Liver (tissue), 3 donors: ENCODE measurements at regions not wholly inside any gene's neighbourhood (a gene's known extent, or its start where the extent isn't known, plus 50 kb on each side); places are given as distances from the start of the nearest gene placed in this dataset.

Experiments
- EGR1 ChIP-seq, 2 donors: IDR thresholded peaks; 2 replicates each; pipeline ENCODE4 v1.6.1; 2016 to 2018; ENCODE audit warnings: antibody characterized with exemption in 2 of 2, low read depth in 2 of 2
- YY1 ChIP-seq: IDR thresholded peaks from 2 replicates; pipeline ENCODE4 v1.6.1; 2016; ENCODE audit warnings: antibody characterized with exemption, mild to moderate bottlenecking
- TF ChIP-seq, protein P1 (sequence below): fragments of 150-350 bp; IDR thresholded peaks from 2 replicates; pipeline ENCODE4 v1.5.1; 2017; ENCODE audit warnings: improper control_type of control experiment, low read depth, low read length; ENCODE audit not compliant: missing input control
- TF ChIP-seq, protein P2 (sequence below): IDR thresholded peaks from 2 replicates; pipeline ENCODE4 v1.6.1; 2016; ENCODE audit warnings: antibody characterized with exemption, mild to moderate bottlenecking
- TF ChIP-seq, protein P3 (sequence below): IDR thresholded peaks from 2 replicates; pipeline ENCODE4 v1.6.1; 2016; ENCODE audit warnings: antibody characterized with exemption
- donor health status: healthy.
- donor health status: healthy.

GRCh38 chr16:51382211-51382610, 231.1 kb upstream of the SALL1 start:
- TF ChIP-seq, protein P1, sequence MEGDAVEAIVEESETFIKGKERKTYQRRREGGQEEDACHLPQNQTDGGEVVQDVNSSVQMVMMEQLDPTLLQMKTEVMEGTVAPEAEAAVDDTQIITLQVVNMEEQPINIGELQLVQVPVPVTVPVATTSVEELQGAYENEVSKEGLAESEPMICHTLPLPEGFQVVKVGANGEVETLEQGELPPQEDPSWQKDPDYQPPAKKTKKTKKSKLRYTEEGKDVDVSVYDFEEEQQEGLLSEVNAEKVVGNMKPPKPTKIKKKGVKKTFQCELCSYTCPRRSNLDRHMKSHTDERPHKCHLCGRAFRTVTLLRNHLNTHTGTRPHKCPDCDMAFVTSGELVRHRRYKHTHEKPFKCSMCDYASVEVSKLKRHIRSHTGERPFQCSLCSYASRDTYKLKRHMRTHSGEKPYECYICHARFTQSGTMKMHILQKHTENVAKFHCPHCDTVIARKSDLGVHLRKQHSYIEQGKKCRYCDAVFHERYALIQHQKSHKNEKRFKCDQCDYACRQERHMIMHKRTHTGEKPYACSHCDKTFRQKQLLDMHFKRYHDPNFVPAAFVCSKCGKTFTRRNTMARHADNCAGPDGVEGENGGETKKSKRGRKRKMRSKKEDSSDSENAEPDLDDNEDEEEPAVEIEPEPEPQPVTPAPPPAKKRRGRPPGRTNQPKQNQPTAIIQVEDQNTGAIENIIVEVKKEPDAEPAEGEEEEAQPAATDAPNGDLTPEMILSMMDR: no peak
- TF ChIP-seq EGR1 (IDR thresholded peaks at IDR 0.05; ENCODE audit: low read depth in 2 of 2): no peak
- TF ChIP-seq, protein P2, sequence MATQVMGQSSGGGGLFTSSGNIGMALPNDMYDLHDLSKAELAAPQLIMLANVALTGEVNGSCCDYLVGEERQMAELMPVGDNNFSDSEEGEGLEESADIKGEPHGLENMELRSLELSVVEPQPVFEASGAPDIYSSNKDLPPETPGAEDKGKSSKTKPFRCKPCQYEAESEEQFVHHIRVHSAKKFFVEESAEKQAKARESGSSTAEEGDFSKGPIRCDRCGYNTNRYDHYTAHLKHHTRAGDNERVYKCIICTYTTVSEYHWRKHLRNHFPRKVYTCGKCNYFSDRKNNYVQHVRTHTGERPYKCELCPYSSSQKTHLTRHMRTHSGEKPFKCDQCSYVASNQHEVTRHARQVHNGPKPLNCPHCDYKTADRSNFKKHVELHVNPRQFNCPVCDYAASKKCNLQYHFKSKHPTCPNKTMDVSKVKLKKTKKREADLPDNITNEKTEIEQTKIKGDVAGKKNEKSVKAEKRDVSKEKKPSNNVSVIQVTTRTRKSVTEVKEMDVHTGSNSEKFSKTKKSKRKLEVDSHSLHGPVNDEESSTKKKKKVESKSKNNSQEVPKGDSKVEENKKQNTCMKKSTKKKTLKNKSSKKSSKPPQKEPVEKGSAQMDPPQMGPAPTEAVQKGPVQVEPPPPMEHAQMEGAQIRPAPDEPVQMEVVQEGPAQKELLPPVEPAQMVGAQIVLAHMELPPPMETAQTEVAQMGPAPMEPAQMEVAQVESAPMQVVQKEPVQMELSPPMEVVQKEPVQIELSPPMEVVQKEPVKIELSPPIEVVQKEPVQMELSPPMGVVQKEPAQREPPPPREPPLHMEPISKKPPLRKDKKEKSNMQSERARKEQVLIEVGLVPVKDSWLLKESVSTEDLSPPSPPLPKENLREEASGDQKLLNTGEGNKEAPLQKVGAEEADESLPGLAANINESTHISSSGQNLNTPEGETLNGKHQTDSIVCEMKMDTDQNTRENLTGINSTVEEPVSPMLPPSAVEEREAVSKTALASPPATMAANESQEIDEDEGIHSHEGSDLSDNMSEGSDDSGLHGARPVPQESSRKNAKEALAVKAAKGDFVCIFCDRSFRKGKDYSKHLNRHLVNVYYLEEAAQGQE: no peak
- TF ChIP-seq, protein P3, sequence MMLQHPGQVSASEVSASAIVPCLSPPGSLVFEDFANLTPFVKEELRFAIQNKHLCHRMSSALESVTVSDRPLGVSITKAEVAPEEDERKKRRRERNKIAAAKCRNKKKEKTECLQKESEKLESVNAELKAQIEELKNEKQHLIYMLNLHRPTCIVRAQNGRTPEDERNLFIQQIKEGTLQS: no peak
- TF ChIP-seq YY1: no peak
